ENCODE measurements at regions not wholly inside any gene's neighbourhood (a gene's known extent, or its start where the extent isn't known, plus 50 kb on each side); places are given as distances from the start of the nearest gene placed in this dataset.

DNA sequence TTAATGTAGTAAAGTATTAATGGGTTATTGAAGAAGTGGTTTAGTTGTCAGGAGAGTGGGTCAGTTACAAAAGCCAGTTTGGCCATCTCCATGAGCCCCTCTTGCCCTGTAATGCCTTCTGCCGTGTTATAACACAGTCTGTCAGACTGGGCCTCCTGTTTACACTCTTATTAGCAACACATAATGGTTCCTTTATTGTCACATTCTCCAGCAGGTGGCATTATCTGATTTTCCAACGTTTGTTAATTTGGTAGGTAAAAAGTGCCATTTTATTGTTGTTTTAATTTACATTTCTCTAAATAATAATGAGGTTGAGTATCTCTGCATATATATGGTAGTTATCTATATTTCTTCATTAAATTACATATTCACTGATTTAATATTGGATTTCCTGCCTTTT is 560.8 kb downstream of the FGF13 start:
- no peaks in the 10 kb centered on the region for H3K27me3 Mint-ChIP-seq
- POLR2A ChIA-PET = no interaction called here
- no peaks in the 10 kb centered on the region for H3K9me3 Mint-ChIP-seq (ENCODE audit: insufficient read depth)
- TF ChIP-seq, protein P1, sequence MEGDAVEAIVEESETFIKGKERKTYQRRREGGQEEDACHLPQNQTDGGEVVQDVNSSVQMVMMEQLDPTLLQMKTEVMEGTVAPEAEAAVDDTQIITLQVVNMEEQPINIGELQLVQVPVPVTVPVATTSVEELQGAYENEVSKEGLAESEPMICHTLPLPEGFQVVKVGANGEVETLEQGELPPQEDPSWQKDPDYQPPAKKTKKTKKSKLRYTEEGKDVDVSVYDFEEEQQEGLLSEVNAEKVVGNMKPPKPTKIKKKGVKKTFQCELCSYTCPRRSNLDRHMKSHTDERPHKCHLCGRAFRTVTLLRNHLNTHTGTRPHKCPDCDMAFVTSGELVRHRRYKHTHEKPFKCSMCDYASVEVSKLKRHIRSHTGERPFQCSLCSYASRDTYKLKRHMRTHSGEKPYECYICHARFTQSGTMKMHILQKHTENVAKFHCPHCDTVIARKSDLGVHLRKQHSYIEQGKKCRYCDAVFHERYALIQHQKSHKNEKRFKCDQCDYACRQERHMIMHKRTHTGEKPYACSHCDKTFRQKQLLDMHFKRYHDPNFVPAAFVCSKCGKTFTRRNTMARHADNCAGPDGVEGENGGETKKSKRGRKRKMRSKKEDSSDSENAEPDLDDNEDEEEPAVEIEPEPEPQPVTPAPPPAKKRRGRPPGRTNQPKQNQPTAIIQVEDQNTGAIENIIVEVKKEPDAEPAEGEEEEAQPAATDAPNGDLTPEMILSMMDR (IDR thresholded peaks at IDR 0.05) = no peak
- no peak for TF ChIP-seq EZH2 (IDR thresholded peaks at IDR 0.05; ENCODE audit: borderline replicate concordance, insufficient read depth, low read depth, low read length, poor library complexity, severe bottlenecking)
- H3K27ac Mint-ChIP-seq = no peak overlapping the region
- no peaks in the 10 kb centered on the region for H3K4me1 Mint-ChIP-seq
- H3K4me3 Mint-ChIP-seq = no peak overlapping the region
- Histone ChIP-seq H3K4me2 (replicated peaks; ENCODE audit: low read depth, low read length, poor library complexity, severe bottlenecking) (no peak overlapping the region), H3K4me1 (ENCODE audit: control insufficient read depth in 2 of 2, insufficient read depth in 2 of 2, low read length in 2 of 2) (no peaks in the 10 kb centered on the region), H3K27me3 (replicated peaks in 1 of 4; ENCODE audit: control extremely low read depth in 1 of 4, control insufficient read depth in 3 of 4, insufficient read depth in 4 of 4, low read length in 3 of 4) (no peaks in the 10 kb centered on the region), H3K9ac (ENCODE audit: low read length) (no peak overlapping the region), H3K27ac (ENCODE audit: low read length in 2 of 2) (no peak overlapping the region), H3K4me3 (ENCODE audit: control extremely low read depth in 1 of 5, extremely low read depth in 1 of 5, insufficient read depth in 1 of 5, low read depth in 2 of 5, low read length in 4 of 5) (no peak overlapping the region), H3K9me3 (ENCODE audit: control extremely low read depth in 1 of 3, control insufficient read depth in 2 of 3, insufficient read depth in 1 of 3, low read length in 2 of 3) (no peaks in the 10 kb centered on the region), H4K20me1 (ENCODE audit: control insufficient read depth, insufficient read depth, low read length, poor library complexity, severe bottlenecking) (no peaks in the 10 kb centered on the region), H2AFZ (ENCODE audit: insufficient read depth, low read depth, low read length, poor library complexity, severe bottlenecking) (no peak overlapping the region), H3K79me2 (ENCODE audit: control insufficient read depth, insufficient read depth, low read length) (no peaks in the 10 kb centered on the region), H3K36me3 (replicated peaks in 1 of 2; ENCODE audit: control extremely low read depth in 1 of 2, control insufficient read depth in 1 of 2, extremely low read depth in 1 of 2, insufficient read depth in 2 of 2, low read length in 1 of 2) (no peaks in the 10 kb centered on the region)
- DNase-seq (no peak), ATAC-seq (ENCODE audit: low read depth) (no peak)
- WGBS (ENCODE audit: insufficient coverage) = no CpG with 5 or more reads among the region's 2 CpGs
- intact Hi-C loops (cut with micrococcal nuclease) = no loop called here
- CTCF ChIA-PET = no interaction called here

DNA sequence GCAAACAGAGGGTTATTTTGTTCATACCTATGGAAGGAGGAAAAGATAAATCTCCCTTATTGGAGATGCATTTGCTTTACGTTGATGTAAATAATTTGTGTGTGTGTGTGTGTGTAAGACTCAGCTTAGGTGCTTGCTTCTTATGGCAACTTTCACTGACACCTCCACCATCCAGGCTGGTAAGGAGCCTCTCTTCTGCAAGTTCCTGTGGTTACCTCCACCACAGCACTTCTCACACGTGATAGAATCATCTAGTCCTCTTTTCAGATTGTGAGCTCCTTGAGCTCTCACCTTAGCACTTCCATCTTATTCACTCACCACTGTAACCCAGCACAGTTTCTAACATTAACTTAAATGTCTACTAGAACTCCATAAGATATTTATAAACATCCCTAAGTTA is 553.7 kb downstream of the FGF13 start:
- Mint-ChIP-seq H3K4me1 (no peaks in the 10 kb centered on the region), H3K27ac (no peak overlapping the region), H3K27me3 (no peaks in the 10 kb centered on the region), H3K4me3 (no peak overlapping the region), H3K9me3 (ENCODE audit: insufficient read depth) (no peaks in the 10 kb centered on the region)
- no peaks in the 10 kb centered on the region for H4K20me1 ChIP-seq (ENCODE audit: control insufficient read depth, insufficient read depth, low read length, poor library complexity, severe bottlenecking)
- TF ChIP-seq, protein P1 (IDR thresholded peaks at IDR 0.05) = no peak
- no peak for TF ChIP-seq EZH2 (IDR thresholded peaks at IDR 0.05; ENCODE audit: borderline replicate concordance, insufficient read depth, low read depth, low read length, poor library complexity, severe bottlenecking)
- intact Hi-C loops (cut with micrococcal nuclease) = no loop called here
- no peak overlapping the region for H3K9ac ChIP-seq (ENCODE audit: low read length)
- no peaks in the 10 kb centered on the region for H3K79me2 ChIP-seq (ENCODE audit: control insufficient read depth, insufficient read depth, low read length)
- H3K27me3 ChIP-seq (replicated peaks in 1 of 4; ENCODE audit: control extremely low read depth in 1 of 4, control insufficient read depth in 3 of 4, insufficient read depth in 4 of 4, low read length in 3 of 4) = no peaks in the 10 kb centered on the region
- no peaks in the 10 kb centered on the region for H3K36me3 ChIP-seq (replicated peaks in 1 of 2; ENCODE audit: control extremely low read depth in 1 of 2, control insufficient read depth in 1 of 2, extremely low read depth in 1 of 2, insufficient read depth in 2 of 2, low read length in 1 of 2)
- ChIA-PET POLR2A (no interaction called here), CTCF (no interaction called here)
- no peak overlapping the region for H3K4me2 ChIP-seq (replicated peaks; ENCODE audit: low read depth, low read length, poor library complexity, severe bottlenecking)
- no CpG with 5 or more reads among the region's 2 CpGs for WGBS (ENCODE audit: insufficient coverage)
- no peaks in the 10 kb centered on the region for H3K4me1 ChIP-seq (ENCODE audit: control insufficient read depth in 2 of 2, insufficient read depth in 2 of 2, low read length in 2 of 2)
- H3K4me3 ChIP-seq (ENCODE audit: control extremely low read depth in 1 of 5, extremely low read depth in 1 of 5, insufficient read depth in 1 of 5, low read depth in 2 of 5, low read length in 4 of 5) = no peak overlapping the region
- DNase-seq (no peak), ATAC-seq (ENCODE audit: low read depth) (no peak)
- no peak overlapping the region for H3K27ac ChIP-seq (ENCODE audit: low read length in 2 of 2)
- H2AFZ ChIP-seq (ENCODE audit: insufficient read depth, low read depth, low read length, poor library complexity, severe bottlenecking) = no peak overlapping the region
- no peaks in the 10 kb centered on the region for H3K9me3 ChIP-seq (ENCODE audit: control extremely low read depth in 1 of 3, control insufficient read depth in 2 of 3, insufficient read depth in 1 of 3, low read length in 2 of 3)
